ENCODE measurements at regions not wholly inside any gene's neighbourhood (a gene's known extent, or its start where the extent isn't known, plus 50 kb on each side); places are given as distances from the start of the nearest gene placed in this dataset.

GRCh38 chr2:145029081-145029480 is 509.2 kb upstream of the ZEB2 start:
- no peaks in the 10 kb centered on the region for H3K4me1 ChIP-seq (ENCODE audit: control insufficient read depth, insufficient read depth, low read length)
- no peaks in the 10 kb centered on the region for H3K9me3 ChIP-seq (ENCODE audit: control insufficient read depth, insufficient read depth, low read depth, low read length)
- H3K9ac ChIP-seq (ENCODE audit: low read length): no peak overlapping the region
- H3K27me3 ChIP-seq (ENCODE audit: control insufficient read depth, insufficient read depth, low read length): no peaks in the 10 kb centered on the region
- no peaks in the 10 kb centered on the region for H3K36me3 ChIP-seq (ENCODE audit: control insufficient read depth, insufficient read depth, low read length)
- no peak overlapping the region for H3K4me3 ChIP-seq (ENCODE audit: low read depth, low read length)
- H3K27ac ChIP-seq (ENCODE audit: low read depth, low read length): no peak overlapping the region

DNA sequence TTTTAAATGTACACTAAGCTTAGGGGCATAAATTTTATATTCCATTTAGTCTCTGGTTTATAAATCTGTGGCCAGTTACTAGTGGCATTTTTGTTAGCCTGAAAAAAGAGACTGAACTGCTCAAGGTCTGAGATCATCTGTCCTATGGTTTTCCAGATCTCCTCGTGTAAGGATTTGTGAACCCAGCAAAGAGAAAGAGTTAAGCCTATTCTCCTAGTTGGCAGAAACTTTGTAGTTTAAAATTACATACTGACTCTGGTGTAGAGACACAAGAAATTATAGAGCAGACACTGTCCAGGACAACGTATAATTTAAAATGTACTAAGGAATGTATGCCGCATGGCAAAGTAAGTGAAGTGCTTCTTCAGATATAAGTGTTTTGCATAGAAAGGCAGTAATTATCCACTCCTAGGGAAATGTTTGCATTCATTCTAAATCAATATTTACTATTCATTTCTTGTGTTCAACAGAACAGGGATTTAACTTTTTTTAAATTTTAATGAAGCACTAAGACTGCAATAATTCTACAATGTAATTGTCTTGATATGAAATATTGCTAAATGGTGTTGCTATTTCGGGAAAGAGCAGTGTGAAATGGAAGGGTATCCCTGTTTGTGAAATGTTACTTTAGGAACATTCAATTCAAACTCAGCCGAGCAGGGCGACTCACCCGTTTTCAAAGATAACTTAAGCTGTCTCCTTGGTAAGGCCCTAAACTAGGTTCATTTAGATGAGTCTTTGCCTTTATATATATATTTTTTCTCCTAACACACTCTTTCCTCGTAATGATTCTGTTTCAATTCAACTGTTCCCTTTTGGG is 508.4 kb upstream of the ZEB2 start:
- Histone ChIP-seq H3K36me3 (ENCODE audit: control insufficient read depth, insufficient read depth, low read length) (no peaks in the 10 kb centered on the region), H3K9ac (ENCODE audit: low read length) (no peak overlapping the region), H3K27me3 (ENCODE audit: control insufficient read depth, insufficient read depth, low read length) (no peaks in the 10 kb centered on the region), H3K9me3 (ENCODE audit: control insufficient read depth, insufficient read depth, low read depth, low read length) (no peaks in the 10 kb centered on the region), H3K4me1 (ENCODE audit: control insufficient read depth, insufficient read depth, low read length) (no peaks in the 10 kb centered on the region), H3K27ac (ENCODE audit: low read depth, low read length) (no peak overlapping the region), H3K4me3 (ENCODE audit: low read depth, low read length) (no peak overlapping the region)

DNA sequence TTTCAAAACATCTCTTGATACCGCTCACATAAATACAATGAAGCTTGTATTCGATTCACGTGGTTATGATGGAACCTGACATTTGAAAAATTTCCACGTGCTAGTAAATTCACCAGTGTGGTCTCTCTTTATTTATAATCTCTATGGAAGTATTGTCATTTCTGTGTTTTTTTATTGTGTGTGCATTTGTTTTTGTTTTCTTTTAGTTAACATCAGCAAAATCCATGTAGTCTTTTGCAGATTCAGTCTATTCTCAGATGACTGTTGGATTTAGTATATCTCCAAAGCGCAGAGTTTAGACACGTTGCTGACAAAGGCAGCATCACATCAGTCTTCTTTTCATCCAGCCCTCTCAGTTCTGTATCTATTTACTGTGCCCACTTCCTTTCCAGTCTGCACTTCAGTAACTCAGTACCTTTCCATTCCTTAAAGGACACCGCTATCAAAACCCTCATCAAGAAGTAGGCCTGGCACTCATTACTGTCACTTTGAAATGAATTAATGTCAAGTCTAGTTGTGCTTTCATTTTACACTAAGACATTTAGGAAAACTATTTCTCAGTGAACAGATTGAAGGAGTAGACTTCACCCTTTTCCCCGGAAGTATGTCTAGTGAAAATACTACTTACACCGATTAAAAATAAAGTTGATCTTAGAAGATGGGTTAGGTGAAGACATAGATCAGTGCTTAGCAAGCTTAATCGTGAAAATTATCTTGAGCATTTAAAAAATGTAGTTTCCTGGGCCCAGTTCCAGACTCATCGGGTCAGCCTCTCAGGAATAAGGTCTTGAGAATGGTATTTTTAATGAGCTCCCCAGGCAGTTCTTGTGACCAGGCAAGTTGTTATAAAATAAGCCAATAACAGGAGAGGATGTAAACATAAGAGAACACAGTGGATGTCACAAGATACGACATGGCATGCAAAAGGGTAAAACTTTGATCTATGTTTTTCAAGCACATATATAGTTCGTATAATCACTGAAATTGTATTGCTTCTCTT is 506.8 kb upstream of the ZEB2 start:
- Histone ChIP-seq H3K27me3 (ENCODE audit: control insufficient read depth, insufficient read depth, low read length) (no peaks in the 10 kb centered on the region), H3K9me3 (ENCODE audit: control insufficient read depth, insufficient read depth, low read depth, low read length) (no peaks in the 10 kb centered on the region), H3K36me3 (ENCODE audit: control insufficient read depth, insufficient read depth, low read length) (no peaks in the 10 kb centered on the region), H3K9ac (ENCODE audit: low read length) (no peak overlapping the region), H3K4me3 (ENCODE audit: low read depth, low read length) (no peak overlapping the region), H3K4me1 (ENCODE audit: control insufficient read depth, insufficient read depth, low read length) (0 out of 2 replicates have a peak, but pooled peaks cover 3% of the 10 kb centered on the region), H3K27ac (ENCODE audit: low read depth, low read length) (no peak overlapping the region)

GRCh38 chr2:145025382-145025781 is 505.5 kb upstream of the ZEB2 start:
- no peaks in the 10 kb centered on the region for H3K27me3 ChIP-seq (ENCODE audit: control insufficient read depth, insufficient read depth, low read length)

GRCh38 chr2:145023334-145023934 is 503.5 kb upstream of the ZEB2 start:
- H3K27ac ChIP-seq (ENCODE audit: low read depth, low read length): no peak overlapping the region
- no peak overlapping the region for H3K9ac ChIP-seq (ENCODE audit: low read length)
- no peaks in the 10 kb centered on the region for H3K36me3 ChIP-seq (ENCODE audit: control insufficient read depth, insufficient read depth, low read length)
- H3K4me1 ChIP-seq (ENCODE audit: control insufficient read depth, insufficient read depth, low read length): 0 out of 2 replicates have a peak, but pooled peaks cover 3% of the 10 kb centered on the region
- no peaks in the 10 kb centered on the region for H3K27me3 ChIP-seq (ENCODE audit: control insufficient read depth, insufficient read depth, low read length)
- H3K4me3 ChIP-seq (ENCODE audit: low read depth, low read length): no peak overlapping the region
- no peaks in the 10 kb centered on the region for H3K9me3 ChIP-seq (ENCODE audit: control insufficient read depth, insufficient read depth, low read depth, low read length)

More at GRCh38 chr2:145025382-145025781, 505.5 kb upstream of the ZEB2 start:
- H3K4me3 ChIP-seq (ENCODE audit: low read depth, low read length): no peak overlapping the region
- no peak overlapping the region for H3K9ac ChIP-seq (ENCODE audit: low read length)
- no peaks in the 10 kb centered on the region for H3K36me3 ChIP-seq (ENCODE audit: control insufficient read depth, insufficient read depth, low read length)
- no peaks in the 10 kb centered on the region for H3K9me3 ChIP-seq (ENCODE audit: control insufficient read depth, insufficient read depth, low read depth, low read length)
- H3K4me1 ChIP-seq (ENCODE audit: control insufficient read depth, insufficient read depth, low read length): 0 out of 2 replicates have a peak, but pooled peaks cover 3% of the 10 kb centered on the region
- no peak overlapping the region for H3K27ac ChIP-seq (ENCODE audit: low read depth, low read length)

DNA sequence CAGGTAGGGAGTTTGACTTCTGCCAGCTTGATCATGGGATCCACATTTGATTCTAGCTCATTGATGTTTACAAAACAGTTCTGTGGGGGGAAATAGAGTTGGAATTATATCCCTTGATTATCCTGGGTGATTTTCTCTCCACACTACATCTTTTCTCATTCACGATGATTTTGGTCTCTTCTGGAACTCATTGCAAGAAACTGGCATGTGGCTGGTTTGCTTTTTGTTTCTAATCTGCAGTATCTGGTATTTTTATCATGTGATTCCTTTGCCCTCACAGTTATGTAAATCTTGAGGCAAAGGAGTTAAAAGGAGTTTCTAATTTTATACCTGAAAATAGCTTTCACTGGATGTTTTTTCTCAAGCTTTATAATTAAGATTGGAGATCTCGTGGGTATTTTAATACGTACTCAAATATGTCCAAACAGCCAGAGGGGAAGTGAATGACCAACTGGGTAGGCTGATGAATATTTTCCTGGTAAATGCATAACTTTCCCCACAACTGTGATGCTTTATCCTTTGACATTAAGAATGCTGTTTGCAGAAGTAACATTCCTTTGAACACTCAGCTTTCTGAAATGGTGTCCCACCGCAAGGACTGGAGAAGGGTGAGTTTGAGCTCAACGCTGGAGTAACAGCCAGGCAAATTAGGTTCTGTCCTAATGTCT is 502.9 kb upstream of the ZEB2 start:
- Histone ChIP-seq H3K9ac (ENCODE audit: low read length) (no peak overlapping the region), H3K27me3 (ENCODE audit: control insufficient read depth, insufficient read depth, low read length) (no peaks in the 10 kb centered on the region), H3K4me1 (ENCODE audit: control insufficient read depth, insufficient read depth, low read length) (0 out of 2 replicates have a peak, but pooled peaks cover 3% of the 10 kb centered on the region), H3K27ac (ENCODE audit: low read depth, low read length) (no peak overlapping the region), H3K36me3 (ENCODE audit: control insufficient read depth, insufficient read depth, low read length) (no peaks in the 10 kb centered on the region), H3K4me3 (ENCODE audit: low read depth, low read length) (no peak overlapping the region), H3K9me3 (ENCODE audit: control insufficient read depth, insufficient read depth, low read depth, low read length) (no peaks in the 10 kb centered on the region)

DNA sequence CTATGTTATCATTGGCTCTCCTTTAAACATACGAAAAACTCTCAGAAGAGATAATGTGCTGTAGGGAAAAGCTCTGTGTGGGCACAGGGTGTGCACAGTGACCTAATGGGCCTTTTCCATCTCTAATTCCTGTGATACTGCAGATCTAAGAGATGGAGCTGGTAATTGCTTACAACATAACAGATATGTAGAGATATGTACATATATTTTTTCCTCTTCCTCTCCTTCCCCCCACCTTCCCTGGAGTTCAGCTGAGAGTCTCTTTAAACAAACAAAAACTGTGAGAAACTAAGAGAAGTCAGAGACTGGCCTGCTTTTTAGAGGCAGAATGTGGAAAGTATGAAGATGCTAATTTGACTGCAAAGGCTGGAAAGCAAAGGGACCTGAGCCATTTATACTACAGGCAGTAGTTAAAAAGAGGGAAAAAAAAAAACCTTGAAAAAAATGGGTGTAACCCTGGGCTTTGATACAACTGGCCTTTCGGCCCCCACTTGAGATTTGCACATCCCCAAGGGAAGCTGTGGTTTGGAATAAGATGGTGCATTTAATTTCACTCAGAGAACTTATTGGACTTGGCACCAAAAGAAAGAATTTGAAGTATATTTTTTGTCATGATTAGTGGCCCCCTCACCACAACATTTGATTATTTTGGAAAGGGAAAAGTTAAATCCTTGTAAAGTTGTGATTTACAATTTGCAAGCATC is 502.2 kb upstream of the ZEB2 start:
- no peaks in the 10 kb centered on the region for H3K9me3 ChIP-seq (ENCODE audit: control insufficient read depth, insufficient read depth, low read depth, low read length)
- 0 out of 2 replicates have a peak, but pooled peaks cover 3% of the 10 kb centered on the region for H3K4me1 ChIP-seq (ENCODE audit: control insufficient read depth, insufficient read depth, low read length)
- H3K9ac ChIP-seq (ENCODE audit: low read length): no peak overlapping the region
- H3K27me3 ChIP-seq (ENCODE audit: control insufficient read depth, insufficient read depth, low read length): no peaks in the 10 kb centered on the region
- H3K27ac ChIP-seq (ENCODE audit: low read depth, low read length): no peak overlapping the region
- H3K36me3 ChIP-seq (ENCODE audit: control insufficient read depth, insufficient read depth, low read length): no peaks in the 10 kb centered on the region
- no peak overlapping the region for H3K4me3 ChIP-seq (ENCODE audit: low read depth, low read length)

DNA sequence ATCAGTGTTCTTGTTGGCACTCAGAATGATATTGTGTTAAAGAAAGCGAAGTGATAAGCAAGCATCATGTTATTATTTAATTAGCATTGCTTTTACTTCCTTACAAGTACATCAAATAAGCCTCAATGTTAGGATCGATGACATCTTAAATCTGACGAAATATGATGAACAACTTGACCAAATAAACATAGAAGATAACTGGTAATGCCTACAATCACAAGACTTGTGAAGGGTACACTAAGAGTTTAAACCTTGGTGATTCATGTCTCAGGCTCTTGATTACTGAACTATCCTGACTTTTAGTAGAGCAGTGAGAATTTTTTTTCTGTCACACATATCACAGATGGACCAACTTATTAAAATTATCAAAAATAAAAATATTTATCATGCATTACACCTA is 500.8 kb upstream of the ZEB2 start:
- Histone ChIP-seq H3K27ac (ENCODE audit: low read depth, low read length) (no peak overlapping the region), H3K4me3 (ENCODE audit: low read depth, low read length) (no peak overlapping the region), H3K4me1 (ENCODE audit: control insufficient read depth, insufficient read depth, low read length) (0 out of 2 replicates have a peak, but pooled peaks cover 3% of the 10 kb centered on the region), H3K36me3 (ENCODE audit: control insufficient read depth, insufficient read depth, low read length) (no peaks in the 10 kb centered on the region), H3K27me3 (ENCODE audit: control insufficient read depth, insufficient read depth, low read length) (no peaks in the 10 kb centered on the region), H3K9ac (ENCODE audit: low read length) (no peak overlapping the region), H3K9me3 (ENCODE audit: control insufficient read depth, insufficient read depth, low read depth, low read length) (no peaks in the 10 kb centered on the region)

DNA sequence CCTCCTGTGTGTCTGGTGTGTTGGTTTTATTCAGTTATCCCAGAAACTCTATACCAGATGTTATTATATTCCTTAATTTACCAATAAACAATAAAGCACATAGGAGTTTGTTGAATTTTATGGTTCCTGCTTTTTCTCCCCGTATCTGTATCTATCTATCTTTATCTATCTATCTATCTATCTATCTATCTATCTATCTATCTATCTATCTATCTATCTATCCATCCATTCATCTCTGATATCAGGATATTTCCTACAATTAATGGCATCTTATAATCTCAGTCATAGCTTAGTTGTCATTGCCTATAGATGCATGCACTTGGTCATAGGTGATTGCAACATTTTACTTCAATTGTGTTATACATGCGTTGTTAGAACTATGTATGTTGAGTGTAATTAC is 500.2 kb upstream of the ZEB2 start:
- no peaks in the 10 kb centered on the region for H3K9me3 ChIP-seq (ENCODE audit: control insufficient read depth, insufficient read depth, low read depth, low read length)
- 0 out of 2 replicates have a peak, but pooled peaks cover 3% of the 10 kb centered on the region for H3K4me1 ChIP-seq (ENCODE audit: control insufficient read depth, insufficient read depth, low read length)
- H3K36me3 ChIP-seq (ENCODE audit: control insufficient read depth, insufficient read depth, low read length): no peaks in the 10 kb centered on the region
- no peaks in the 10 kb centered on the region for H3K27me3 ChIP-seq (ENCODE audit: control insufficient read depth, insufficient read depth, low read length)
- no peak overlapping the region for H3K27ac ChIP-seq (ENCODE audit: low read depth, low read length)
- no peak overlapping the region for H3K4me3 ChIP-seq (ENCODE audit: low read depth, low read length)
- no peak overlapping the region for H3K9ac ChIP-seq (ENCODE audit: low read length)

- H3K36me3 ChIP-seq (ENCODE audit: control insufficient read depth, insufficient read depth, low read length): no peaks in the 10 kb centered on the region
- no peak overlapping the region for H3K9ac ChIP-seq (ENCODE audit: low read length)
- no peak overlapping the region for H3K27ac ChIP-seq (ENCODE audit: low read depth, low read length)
- 0 out of 2 replicates have a peak, but pooled peaks cover 3% of the 10 kb centered on the region for H3K4me1 ChIP-seq (ENCODE audit: control insufficient read depth, insufficient read depth, low read length)
- H3K4me3 ChIP-seq (ENCODE audit: low read depth, low read length): no peak overlapping the region
- no peaks in the 10 kb centered on the region for H3K27me3 ChIP-seq (ENCODE audit: control insufficient read depth, insufficient read depth, low read length)
- no peaks in the 10 kb centered on the region for H3K9me3 ChIP-seq (ENCODE audit: control insufficient read depth, insufficient read depth, low read depth, low read length)
Measured at GRCh38 chr2:145018502-145018901, 498.6 kb upstream of the ZEB2 start.

All from HUES6 (cell line).